ENCODE measurements at regions not wholly inside any gene's neighbourhood (a gene's known extent, or its start where the extent isn't known, plus 50 kb on each side); places are given as distances from the start of the nearest gene placed in this dataset.

- TF ChIP-seq CTCF (conservative IDR thresholded peaks at IDR 0.05; ENCODE audit: low read depth, low read length) = no peak
- no peak for TF ChIP-seq EZH2 (IDR thresholded peaks at IDR 0.05; ENCODE audit: borderline replicate concordance, low read depth, low read length, poor library complexity, severe bottlenecking)
Measured at GRCh38 chr21:27633631-27634030, 666.7 kb upstream of the ADAMTS5 start.

Data from A673 (cell line).